Amygdala (tissue), 56 donors: ENCODE measurements at regions not wholly inside any gene's neighbourhood (a gene's known extent, or its start where the extent isn't known, plus 50 kb on each side); places are given as distances from the start of the nearest gene placed in this dataset.
"Not testable (repeated sequence)": the region's sequence is repeated elsewhere in the genome, so short reads cannot be mapped to it uniquely, and the experiment has no call there.

Experiments used
- DNase-seq, 56 donors: peaks; one replicate each; lab custom pipeline; 2025; lab: John Stamatoyannopoulos, UW

- DNase-seq = no peak
These were observed 204.1 kb downstream of the NDUFA10 start for GRCh38 chr2:239820836-239821693.

GRCh38 chr2:239819974-239820555 is 205.1 kb downstream of the NDUFA10 start:
- DNase-seq = peak in 1 of 56 donors; percentile 13

- no peak for DNase-seq
These were observed 205.8 kb downstream of the NDUFA10 start for GRCh38 chr2:239819091-239819973.

DNA sequence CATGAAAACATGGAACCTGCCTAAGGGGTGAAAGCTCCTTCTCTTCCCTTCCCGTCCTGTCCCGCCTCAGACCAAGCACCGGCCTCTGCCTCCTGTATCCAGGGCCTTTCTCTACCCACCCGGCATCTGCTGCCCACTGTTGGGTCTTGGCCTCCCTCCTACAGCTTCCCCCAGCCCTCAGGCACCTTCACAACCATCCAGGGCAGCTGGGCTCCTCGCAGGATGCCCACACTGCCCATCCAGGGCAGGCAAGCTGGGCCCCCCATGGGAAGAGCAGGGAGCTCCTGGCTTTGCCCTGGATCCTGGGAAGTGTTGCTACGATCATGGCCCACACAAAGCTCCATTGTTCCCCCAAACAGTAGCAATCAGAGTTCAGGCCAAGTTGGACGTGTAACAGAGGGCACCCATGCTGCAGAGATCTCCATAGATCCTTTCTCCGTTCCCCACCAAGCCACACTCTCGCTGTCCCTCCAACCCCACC is 206.6 kb downstream of the NDUFA10 start:
- DNase-seq = peak in 30 of 56 donors; percentile 13 to 71 (median 39)

DNA sequence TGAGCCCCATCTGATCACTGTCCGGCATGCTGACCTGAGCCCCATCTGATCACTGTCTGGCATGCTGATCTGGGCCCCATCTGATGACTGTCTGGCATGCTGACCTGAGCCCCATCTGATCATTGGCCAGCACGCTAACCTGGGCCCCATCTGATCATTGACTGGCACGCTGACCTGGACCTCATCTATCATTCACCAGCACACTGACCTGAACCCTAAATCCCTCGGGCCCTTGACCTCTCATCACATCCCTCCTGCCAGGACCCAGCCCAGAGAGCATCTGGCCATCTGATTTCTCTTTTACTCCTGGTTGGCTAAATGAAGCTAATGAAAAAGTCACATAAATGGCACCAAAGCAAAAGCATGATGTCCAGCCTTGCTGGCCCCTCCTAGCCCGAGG is 207.1 kb downstream of the NDUFA10 start:
- no peak for DNase-seq

GRCh38 chr2:239817468-239818031 is 207.6 kb downstream of the NDUFA10 start:
- not testable (repeated sequence) for DNase-seq

- no peak for DNase-seq
These were observed 208.3 kb downstream of the NDUFA10 start for GRCh38 chr2:239816576-239817467.

GRCh38 chr2:239815671-239816070 is 209.5 kb downstream of the NDUFA10 start:
- no peak for DNase-seq

GRCh38 chr2:239814861-239815601 is 210.1 kb downstream of the NDUFA10 start:
- no peak for DNase-seq

GRCh38 chr2:239814116-239814860 is 210.9 kb downstream of the NDUFA10 start:
- DNase-seq = no peak

- DNase-seq = no peak
These were observed 211.7 kb downstream of the NDUFA10 start for GRCh38 chr2:239813261-239814115.

DNA sequence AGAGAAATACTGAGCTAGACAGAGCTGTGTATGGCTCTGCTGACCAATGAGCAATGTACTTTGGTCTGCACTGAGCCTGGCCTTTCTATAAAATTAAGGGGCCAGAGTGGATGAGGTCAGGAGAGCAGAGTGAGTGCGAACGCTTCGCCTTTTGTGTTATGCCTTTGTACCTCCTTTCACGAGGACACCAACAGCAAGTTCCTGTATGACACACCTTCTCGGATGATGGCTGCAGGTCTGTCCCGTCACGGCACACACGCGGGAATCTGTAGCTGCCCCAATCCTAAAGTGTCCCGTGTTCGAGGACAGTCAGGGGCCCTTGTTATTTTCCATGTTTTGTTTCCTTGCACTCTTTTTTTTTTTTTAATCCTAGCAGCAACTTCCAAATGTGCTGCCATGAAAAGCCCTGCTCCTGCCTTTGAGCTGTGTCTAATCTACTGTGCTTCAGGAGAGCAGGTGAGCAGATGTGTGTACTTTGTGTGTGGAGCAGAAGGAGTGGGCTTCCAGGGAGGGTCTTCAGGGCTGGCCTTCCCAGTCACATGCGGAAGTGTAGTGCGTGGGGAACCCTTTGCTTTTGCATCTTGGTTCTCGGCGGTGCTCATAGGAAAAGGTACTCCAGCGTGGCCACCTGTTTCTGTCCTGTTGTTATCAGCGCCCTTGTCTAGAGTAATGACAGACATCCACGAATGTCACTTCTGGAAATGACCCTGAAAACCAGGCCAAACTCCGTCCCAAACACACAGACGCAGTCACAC is 213.2 kb downstream of the NDUFA10 start:
- DNase-seq = no peak

DNA sequence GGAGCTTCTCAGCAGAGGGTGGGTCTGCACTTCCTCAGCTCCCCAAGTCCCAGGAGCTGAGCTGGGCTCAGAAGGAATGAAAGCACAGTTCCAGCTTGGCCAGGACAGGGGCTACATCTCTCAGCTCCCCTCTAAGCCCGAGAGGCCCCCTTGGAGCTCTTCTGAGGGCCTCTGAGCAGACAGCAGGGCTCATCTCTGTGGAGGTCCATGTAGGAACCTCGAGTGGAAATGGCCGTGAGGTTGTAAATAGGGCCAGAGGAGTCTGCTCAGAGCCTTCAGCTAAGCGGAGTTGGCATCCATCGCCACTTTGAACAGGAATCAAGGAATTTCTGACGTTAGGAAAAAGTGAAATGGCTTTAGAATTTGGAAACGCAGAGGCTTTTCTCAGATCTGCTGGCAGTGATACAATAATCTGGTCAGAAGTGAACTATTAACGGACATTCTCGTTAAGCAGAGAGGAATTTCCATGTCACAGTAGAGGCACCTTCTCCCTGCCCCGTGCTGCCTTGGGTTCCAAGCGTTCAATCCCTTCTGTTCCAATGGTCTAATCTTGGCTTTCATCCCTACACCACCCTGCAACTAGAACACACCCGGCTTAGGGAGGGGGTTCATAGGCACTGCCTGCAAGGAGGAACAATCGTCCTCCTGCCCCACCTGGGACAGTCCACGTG is 213.9 kb downstream of the NDUFA10 start:
- no peak for DNase-seq

DNA sequence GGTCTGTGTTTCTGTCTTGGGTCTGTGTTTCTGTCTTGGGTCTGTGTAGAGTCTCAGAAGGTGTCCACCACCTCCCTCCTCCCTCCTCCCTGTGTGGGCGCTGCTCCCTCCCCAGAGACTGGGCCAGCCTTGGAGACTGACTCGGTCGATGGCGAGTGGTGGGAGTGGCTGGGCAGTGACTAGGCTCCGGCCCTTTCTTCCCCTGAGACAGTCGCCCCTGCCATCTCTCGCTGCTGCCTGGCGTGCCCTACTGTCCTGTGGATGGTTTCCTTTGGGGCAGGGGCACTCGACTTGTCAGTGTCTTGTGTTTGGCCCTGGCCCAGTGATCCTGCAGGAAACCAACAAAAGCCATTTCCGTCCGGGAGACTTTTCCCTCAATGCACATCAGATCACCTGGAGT is 215.8 kb downstream of the NDUFA10 start:
- DNase-seq = no peak

- no peak for DNase-seq
These were observed 217.6 kb downstream of the NDUFA10 start for GRCh38 chr2:239807568-239807967.
